ENCODE measurements at regions not wholly inside any gene's neighbourhood (a gene's known extent, or its start where the extent isn't known, plus 50 kb on each side); places are given as distances from the start of the nearest gene placed in this dataset.
A peak's percentile ranks its signal among the peaks of the same experiment; 100 is the strongest.

- DNase-seq, result no peak
Measured at GRCh38 chr10:111204838-111205237, 128.0 kb downstream of the ADRA2A start.

GRCh38 chr10:111206521-111206920 lies 129.7 kb downstream of the ADRA2A start:
- no peak for DNase-seq

DNA sequence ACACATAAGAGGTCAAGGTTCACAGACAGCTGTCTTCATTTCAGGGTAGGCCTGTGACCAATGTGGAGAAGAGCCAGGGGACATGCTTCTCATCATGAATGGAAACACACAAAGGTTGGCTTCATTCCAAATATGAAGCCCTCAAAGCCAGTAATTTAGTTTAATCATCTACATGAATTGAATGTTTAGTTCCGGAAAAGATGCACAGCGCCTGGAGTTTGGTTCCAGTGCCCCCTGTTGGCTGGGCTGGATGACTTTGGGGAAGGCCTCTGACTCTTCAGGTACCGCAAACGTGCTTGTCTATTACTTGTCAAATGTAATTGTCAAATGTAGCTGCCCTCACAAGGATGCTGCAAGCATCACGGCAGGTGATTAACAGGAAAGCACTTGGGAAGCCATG lies 130.7 kb downstream of the ADRA2A start:
- no peak for DNase-seq

DNA sequence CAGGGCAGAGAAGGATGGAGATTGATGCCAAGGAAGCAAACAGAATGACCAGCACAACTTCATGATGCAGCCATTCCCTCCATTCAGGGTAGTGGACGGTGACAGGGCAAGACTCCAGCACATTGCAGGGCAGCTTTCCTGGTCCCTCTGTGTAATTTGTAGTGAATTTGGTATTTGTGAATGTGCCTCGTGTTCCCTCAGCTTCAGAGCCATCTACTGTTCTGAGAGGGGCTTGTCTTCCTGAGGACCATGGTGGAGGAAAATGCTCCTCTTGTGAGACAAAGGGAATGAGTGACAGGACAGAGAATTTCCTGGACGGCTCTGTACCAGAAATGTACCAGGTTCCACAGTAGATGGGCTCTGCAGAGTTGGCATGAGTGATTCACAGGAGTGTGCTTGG lies 132.1 kb downstream of the ADRA2A start:
- DNase-seq, result no peak

DNA sequence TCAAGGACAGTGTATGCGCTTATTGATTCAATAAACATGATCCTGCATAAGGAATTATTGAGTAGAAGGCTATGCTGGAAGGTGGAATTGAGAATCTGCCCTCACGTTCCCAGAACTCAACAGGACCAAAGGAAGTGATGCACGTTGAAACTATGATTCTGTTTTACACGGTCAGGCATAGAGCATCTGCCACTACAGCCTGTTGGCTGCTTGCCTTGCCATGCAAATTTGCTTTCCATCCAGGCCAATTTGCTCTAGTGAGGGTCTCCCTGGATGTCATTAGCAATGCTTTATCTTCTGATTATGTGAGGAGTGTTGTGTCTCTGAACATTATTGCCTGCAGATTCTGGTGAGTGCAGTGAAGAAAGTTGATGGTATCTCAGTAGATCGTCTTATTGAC lies 132.9 kb downstream of the ADRA2A start:
- DNase-seq, result no peak

DNA sequence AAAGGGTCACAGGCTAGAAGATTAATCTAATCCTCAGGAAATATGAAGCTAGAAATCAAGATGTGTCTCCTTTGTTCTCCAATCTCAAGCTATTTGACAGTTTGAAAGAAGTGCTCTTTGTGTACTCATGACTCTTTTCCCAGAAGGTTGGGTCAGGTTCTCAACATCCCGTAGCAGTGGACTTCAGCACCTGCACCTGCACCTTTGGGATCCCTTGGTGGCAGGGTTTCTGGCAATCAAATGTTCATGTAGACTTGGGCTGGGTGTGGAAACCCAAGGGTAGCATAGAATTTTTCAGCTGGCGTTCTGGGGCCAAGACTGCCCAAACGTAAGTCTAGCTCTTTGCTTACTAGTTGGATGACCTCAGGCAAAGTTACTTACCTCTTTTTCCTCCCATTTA lies 134.4 kb downstream of the ADRA2A start:
- no peak for DNase-seq

GRCh38 chr10:111211706-111212105 lies 134.9 kb downstream of the ADRA2A start:
- DNase-seq, result no peak

GRCh38 chr10:111221682-111222480 lies 145.1 kb downstream of the ADRA2A start:
- DNase-seq, result no peak

GRCh38 chr10:111222961-111223360 lies 146.1 kb downstream of the ADRA2A start:
- no peak for DNase-seq

- no peak for DNase-seq
Measured at GRCh38 chr10:111231779-111232178, 154.9 kb downstream of the ADRA2A start.

DNA sequence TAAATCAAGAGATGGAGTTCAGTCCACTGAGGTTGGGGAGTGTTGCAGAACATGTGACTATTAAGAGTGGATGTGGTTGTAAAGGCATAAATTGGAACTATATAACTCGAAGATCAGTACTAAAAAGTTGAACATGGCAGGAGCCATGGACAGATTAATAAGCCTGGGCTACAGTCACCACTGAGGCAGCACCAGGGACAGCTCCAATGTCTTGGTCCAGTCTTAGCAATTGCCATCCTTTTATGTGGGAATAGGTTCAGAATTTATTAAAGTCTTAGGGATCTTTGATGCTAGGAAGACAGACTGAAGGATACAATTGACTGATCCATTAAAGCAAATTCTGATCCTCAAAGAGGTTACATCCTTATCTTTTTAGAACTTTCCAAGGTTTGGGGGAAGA lies 156.6 kb downstream of the ADRA2A start:
- DNase-seq, result no peak

DNA sequence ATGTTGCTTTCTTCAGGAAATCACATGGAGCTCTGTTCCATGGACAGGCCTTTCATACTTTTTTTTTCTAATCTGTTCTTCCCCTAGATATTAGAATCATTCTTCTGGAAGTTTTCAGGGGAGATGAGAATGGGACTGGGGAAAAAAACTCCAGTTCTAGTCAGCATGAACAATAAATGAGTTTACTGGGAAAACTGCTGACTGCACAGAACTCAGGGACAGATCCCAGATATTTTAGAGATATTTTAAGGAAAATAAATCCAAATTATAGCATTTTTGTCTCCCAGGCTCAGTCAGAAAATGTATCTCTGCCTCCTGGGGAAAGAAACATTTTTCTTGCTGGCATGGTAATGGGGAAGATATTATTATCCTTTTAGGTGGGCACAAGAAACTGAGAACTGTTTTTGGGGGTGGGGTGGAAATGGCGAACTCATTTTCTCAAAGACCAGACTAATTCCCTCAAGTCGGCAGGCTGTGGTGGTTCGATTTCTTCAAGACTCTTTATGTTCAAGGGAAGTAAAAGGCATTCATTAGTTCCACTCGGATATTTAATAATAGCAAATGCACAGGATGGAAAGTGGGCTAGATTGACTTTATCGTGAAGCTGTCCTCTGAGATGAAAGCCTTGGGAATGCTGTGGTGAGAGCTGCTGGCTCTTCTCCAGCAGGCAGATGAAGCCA lies 157.5 kb downstream of the ADRA2A start:
- no peak for DNase-seq

DNA sequence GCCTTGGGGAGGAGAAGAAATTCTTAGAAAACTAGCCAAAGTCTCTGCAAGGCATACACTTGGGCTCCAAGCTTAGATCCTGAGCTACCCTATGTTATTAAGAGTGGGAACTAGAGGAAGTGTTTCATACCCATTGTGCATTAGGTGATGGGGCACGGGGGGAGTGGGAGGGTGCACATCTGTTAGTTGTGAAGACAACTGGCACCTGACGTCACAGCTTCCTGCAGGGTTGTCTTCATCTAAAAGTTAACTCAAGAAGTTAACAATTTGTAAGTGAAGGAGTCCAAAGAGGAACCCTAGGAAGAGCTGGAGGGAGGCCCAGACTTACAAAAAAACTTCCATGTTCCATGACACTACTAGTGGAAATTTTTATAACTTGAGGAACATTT lies 158.1 kb downstream of the ADRA2A start:
- DNase-seq, result no peak

DNA sequence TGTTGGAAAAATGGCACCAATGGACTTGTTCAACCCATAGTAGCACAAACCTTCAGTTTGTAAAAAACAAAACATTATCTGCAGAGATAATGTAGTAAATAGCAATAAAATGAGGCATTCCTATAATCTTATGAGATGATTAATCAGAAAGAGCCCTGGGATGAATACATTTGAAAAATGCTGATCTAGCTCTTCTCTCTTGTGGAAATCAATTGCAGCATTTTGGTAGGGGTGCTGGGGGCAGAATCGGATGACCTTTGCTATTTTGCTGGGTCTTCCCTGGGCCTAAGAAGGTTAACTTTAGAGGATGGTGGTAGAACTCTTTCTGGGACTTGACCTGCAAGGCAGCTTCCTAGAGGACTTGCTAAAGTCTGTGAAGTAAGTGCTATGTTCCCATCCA lies 163.5 kb downstream of the ADRA2A start:
- DNase-seq, result no peak

GRCh38 chr10:111243126-111243525 lies 166.3 kb downstream of the ADRA2A start:
- DNase-seq, result no peak

GRCh38 chr10:111246136-111246535 lies 169.3 kb downstream of the ADRA2A start:
- DNase-seq, result no peak

DNA sequence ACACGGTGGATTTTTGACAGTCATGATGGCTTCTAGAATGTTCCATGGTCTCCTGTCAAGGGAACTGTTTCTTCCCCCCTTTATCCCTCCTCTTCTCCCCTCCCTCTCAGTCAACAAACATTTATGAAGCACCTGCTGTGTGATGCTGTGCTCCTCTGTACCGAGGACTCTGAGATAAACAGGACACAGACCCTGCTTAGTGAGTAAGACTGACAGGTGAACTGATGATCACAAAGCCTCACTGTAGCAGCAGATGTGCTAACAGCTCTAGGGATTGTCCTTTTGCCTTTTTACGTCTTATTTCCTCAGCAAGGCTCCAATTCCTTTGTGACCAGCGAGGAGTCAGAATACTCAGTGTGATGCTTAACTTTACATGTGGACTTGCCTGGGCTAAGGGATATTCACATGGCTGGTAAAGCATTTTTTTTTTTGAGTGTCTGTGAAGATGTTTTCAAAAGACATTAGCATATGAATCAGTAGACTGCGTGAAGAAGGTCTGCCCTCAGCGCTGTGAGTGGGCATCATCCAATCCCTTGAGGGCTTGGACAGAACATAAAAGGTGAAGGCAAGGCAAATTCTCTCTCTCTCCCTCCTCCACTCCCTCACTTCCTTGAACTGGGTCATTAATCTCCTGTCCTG lies 170.1 kb downstream of the ADRA2A start:
- DNase-seq, result no peak

GRCh38 chr10:111247781-111248389 lies 171.1 kb downstream of the ADRA2A start:
- DNase-seq, result no peak

DNA sequence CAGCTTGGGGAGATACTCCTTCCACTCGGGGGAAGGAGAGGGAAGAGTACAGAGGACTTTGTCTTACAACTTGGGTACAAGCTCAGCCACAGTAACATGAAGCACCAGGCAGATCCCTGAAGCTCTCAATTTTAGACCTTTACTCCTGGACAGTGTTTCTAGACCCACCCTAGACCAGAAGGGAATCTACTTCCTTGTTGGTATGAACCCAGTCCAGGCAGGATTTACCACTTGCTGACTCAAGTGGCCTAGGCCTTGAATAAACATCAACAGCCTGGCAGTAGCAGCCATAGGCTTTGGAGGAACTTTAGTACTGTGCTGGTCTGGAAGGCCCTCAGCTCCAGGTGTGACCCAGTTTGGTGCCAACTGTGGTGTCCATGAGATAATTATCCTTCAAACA lies 173.1 kb downstream of the ADRA2A start:
- no peak for DNase-seq

GRCh38 chr10:111261081-111261615 lies 184.3 kb downstream of the ADRA2A start:
- DNase-seq, result no peak

- DNase-seq, result no peak
Measured at GRCh38 chr10:111265341-111265740, 188.5 kb downstream of the ADRA2A start.

GRCh38 chr10:111266165-111266564 lies 189.3 kb downstream of the ADRA2A start:
- DNase-seq, result peak; percentile 67

GRCh38 chr10:111267673-111268072 lies 190.8 kb downstream of the ADRA2A start:
- DNase-seq, result no peak
